Heart left ventricle (tissue), 16 donors: ENCODE measurements at regions not wholly inside any gene's neighbourhood (a gene's known extent, or its start where the extent isn't known, plus 50 kb on each side); places are given as distances from the start of the nearest gene placed in this dataset.
"Not testable (repeated sequence)": the region's sequence is repeated elsewhere in the genome, so short reads cannot be mapped to it uniquely, and the experiment has no call there.

ENCODE experiments used
- ATAC-seq, 4 donors: fragments of 200-7000 bp; cut with Tn5 transposase; one replicate each; pipeline ENCODE4 v1.9.1; 2020 to 2022; ENCODE audit warnings: moderate library complexity in 4 of 4, mild to moderate bottlenecking in 3 of 4, moderate number of reproducible peaks in 1 of 4
- DNase-seq, 5 donors: peaks; one replicate each; pipeline ENCODE4 v3.0.0-alpha.2; 2020
- H3K27ac ChIP-seq, 12 donors: fragments of 200-600 bp; sonication (generic) in 4 of 12; one replicate each; pipeline versions ENCODE4 v1.5.0 to v1.8.0; 2016 to 2022; ENCODE audit warnings: mild to moderate bottlenecking in 2 of 12
- H3K27me3 ChIP-seq, 9 donors: fragments of 200-600 bp; sonication (generic) in 2 of 9; one replicate each; pipeline versions ENCODE4 v1.5.1 to v1.8.0; 2016 to 2022; ENCODE audit warnings: mild to moderate bottlenecking in 3 of 9
- H3K36me3 ChIP-seq, 9 donors: fragments of 200-600 bp; sonication (generic) in 2 of 9; one replicate each; pipeline versions ENCODE4 v1.5.0 to v1.8.0; 2018 to 2022; ENCODE audit warnings: mild to moderate bottlenecking in 2 of 9
- H3K4me1 ChIP-seq, 12 donors: fragments of 200-600 bp; sonication (generic) in 4 of 12; one replicate each; pipeline versions ENCODE4 v1.5.0 to v1.8.0; 2016 to 2022; ENCODE audit warnings: mild to moderate bottlenecking in 3 of 12
- H3K4me3 ChIP-seq, 12 donors: fragments of 200-600 bp; sonication (generic) in 4 of 12; one replicate each; pipeline versions ENCODE4 v1.5.0 to v1.8.0; 2017 to 2022; ENCODE audit warnings: mild to moderate bottlenecking in 9 of 12, moderate library complexity in 4 of 12
- H3K9me3 ChIP-seq, 12 donors: fragments of 200-600 bp; sonication (generic) in 4 of 12; one replicate each; pipeline versions ENCODE4 v1.5.0 to v1.8.0; 2016 to 2022; ENCODE audit warnings: mild to moderate bottlenecking in 1 of 12
- WGBS, 4 donors: extraction: QIAGEN DNeasy Blood & Tissue Kit in 2 of 4; methylation state at CpG; one replicate each; pipeline versions ENCODE4 v1.1.5 to v1.1.7; 2013 to 2018; 5-methylcytosine and 5-hydroxymethylcytosine counted together
- intact Hi-C, 10 donors: fragments of 100-400 bp; cut with DNase I; formaldehyde crosslinking; loops; one replicate each; pipeline versions ENCODE4 v1.11.1 to v1.14.2; 2022
- TF ChIP-seq, protein P1 (sequence below), 12 donors: fragments of 200-600 bp; sonication (generic) in 4 of 12; IDR thresholded peaks; one replicate each; pipeline versions ENCODE4 v1.5.0 to v1.8.0; 2018 to 2022; ENCODE audit warnings: antibody characterized with exemption in 12 of 12, mild to moderate bottlenecking in 5 of 12
- donor health status: ischemic (EF 13 %, LVEDD 7.1; RV severe dilation, severe dysfunction).
- donor health status: healthy with polysubstance abuse.
- donor health status: DM: no; HTN: yes; CAD: no.
- donor health status: DM: no; HTN: no; CAD: no.
- donor health status: ischemic (EF 25% LVEDD 6.9; RV normal size, moderate dysfunction).
- donor health status: ischemic (EF 25% LVEDD 5.7; RV mildly dilated, moderate dysfunction).
- donor health status: healthy.
- donor health status: DM: yes; HTN: yes; CAD: no.
- donor health status: ischemic (EF 35%, LVEDD 5.7; RV mildly dilated, moderate dysfunction).
- donor health status: nonischemic (EF 11% LVEDD 7.7; RV severe dilation, severe dysfunction).
- donor health status: DM: yes; HTN: yes; CAD: no.
- donor health status: PGD.
- donor health status: ischemic (EF 29% LVEDD 5.4; RV normal size, mild dysfunction).
- donor health status: nonischemic (EF 23%, LVEDD 6.1; RV moderate dilation, normal function).

DNA sequence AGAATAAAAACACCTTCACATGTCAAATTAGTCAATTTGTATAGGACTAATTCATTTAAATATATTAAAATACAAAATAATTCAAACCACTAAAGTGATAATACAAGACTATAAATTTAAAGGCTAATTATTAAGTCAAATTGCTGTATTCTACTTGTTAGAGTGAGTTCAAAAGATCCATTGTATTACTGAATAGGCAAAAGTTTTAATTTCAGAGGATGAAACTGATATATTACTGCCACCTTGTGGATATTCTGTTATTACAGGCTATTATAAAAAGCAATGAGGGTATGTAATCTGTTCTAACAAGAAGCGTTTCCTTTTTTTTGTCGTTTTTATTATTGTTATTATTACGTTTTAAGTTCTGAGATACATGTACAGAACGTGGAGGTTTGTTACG, 1825.5 kb upstream of the TPTE start:
- H3K4me3 ChIP-seq, H3K4me1 ChIP-seq, H3K9me3 ChIP-seq, H3K36me3 ChIP-seq, H3K27me3 ChIP-seq, DNase-seq, ATAC-seq, H3K27ac ChIP-seq, intact Hi-C loops: not testable (repeated sequence)
- TF ChIP-seq, protein P1, sequence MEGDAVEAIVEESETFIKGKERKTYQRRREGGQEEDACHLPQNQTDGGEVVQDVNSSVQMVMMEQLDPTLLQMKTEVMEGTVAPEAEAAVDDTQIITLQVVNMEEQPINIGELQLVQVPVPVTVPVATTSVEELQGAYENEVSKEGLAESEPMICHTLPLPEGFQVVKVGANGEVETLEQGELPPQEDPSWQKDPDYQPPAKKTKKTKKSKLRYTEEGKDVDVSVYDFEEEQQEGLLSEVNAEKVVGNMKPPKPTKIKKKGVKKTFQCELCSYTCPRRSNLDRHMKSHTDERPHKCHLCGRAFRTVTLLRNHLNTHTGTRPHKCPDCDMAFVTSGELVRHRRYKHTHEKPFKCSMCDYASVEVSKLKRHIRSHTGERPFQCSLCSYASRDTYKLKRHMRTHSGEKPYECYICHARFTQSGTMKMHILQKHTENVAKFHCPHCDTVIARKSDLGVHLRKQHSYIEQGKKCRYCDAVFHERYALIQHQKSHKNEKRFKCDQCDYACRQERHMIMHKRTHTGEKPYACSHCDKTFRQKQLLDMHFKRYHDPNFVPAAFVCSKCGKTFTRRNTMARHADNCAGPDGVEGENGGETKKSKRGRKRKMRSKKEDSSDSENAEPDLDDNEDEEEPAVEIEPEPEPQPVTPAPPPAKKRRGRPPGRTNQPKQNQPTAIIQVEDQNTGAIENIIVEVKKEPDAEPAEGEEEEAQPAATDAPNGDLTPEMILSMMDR (IDR thresholded peaks at IDR 0.05), result peak in 7 of 12 donors; percentile 7 to 50 (median 16)
- WGBS, 4 donors, result 0 to 25% (median 24%) methylated on average over 2 to 5 of the region's 5 CpGs

DNA sequence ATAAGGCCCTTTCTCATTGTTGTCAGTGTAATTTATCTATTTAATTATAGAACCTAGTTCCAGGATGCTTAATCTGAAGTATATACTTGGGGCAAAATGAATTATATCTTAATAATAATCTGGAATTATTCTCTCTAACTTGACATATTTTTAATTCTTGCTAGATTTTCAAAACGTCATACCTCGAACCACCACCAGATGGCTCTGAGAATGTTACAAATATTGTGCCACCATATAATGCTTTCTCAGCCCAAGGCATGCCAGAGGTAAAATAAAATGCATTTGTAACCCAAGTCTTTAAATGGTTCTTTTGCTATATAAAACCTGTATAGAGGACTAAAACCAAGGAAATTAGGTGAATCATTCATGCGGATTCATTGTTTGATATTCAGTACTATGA, 1820.1 kb upstream of the TPTE start:
- TF ChIP-seq, protein P1 (IDR thresholded peaks at IDR 0.05), result peak in 3 of 12 donors; percentile 17 to 36 (median 34)
- H3K27ac ChIP-seq, intact Hi-C loops, H3K27me3 ChIP-seq, H3K4me1 ChIP-seq, H3K9me3 ChIP-seq, DNase-seq, H3K4me3 ChIP-seq, H3K36me3 ChIP-seq, ATAC-seq: not testable (repeated sequence)
- WGBS, 4 donors, result 0 to 33% (median 1%) methylated on average over 1 to 3 of the region's 3 CpGs; no CpG with 5 or more reads in 1 of the 4 donors

DNA sequence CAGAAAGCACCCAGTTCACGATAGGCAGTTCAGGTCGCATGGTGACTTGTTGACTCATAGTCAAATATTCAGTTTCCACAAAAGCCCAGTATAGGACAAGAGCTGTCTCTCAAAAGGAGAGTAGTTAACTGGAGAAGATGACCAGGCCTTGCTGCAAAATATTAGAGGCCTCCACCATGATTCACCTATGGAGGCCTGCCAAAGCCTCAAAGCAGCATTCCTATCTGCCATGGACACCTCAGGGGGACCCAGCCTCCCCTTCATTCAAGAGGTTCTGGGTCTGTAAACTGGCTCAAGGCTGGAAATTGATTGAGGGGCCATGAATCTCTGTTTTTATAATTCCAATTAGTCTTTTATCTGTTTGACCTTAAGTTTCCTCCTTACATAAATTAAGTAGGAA, 1815.6 kb upstream of the TPTE start:
- H3K4me3 ChIP-seq, H3K4me1 ChIP-seq, H3K27ac ChIP-seq, H3K27me3 ChIP-seq, H3K9me3 ChIP-seq, intact Hi-C loops, DNase-seq, H3K36me3 ChIP-seq, ATAC-seq: not testable (repeated sequence)
- no CpG with 5 or more reads among the region's 2 CpGs for WGBS, 4 donors
